ENCODE measurements at regions not wholly inside any gene's neighbourhood (a gene's known extent, or its start where the extent isn't known, plus 50 kb on each side); places are given as distances from the start of the nearest gene placed in this dataset.

GRCh38 chr9:13942201-13942600, 371.7 kb downstream of the NFIB start:
- peaks cover 0 to 4% of the 10 kb centered on the region in 2 donors for H3K9me3 Mint-ChIP-seq
- no peaks in the 10 kb centered on the region for H3K27me3 Mint-ChIP-seq (ENCODE audit: low read depth in 2 of 2)
- 95% methylated on average over 6 of the region's 6 CpGs for WGBS (ENCODE audit: insufficient coverage)
- no peak overlapping the region for H3K27ac ChIP-seq (ENCODE audit: low read length)
- no peaks in the 10 kb centered on the region for H3K4me1 ChIP-seq (ENCODE audit: control insufficient read depth, insufficient read depth, low read length)
- no peaks in the 10 kb centered on the region for H3K36me3 ChIP-seq (ENCODE audit: control insufficient read depth, insufficient read depth, low read length)
- no peaks in the 10 kb centered on the region for H3K9me3 ChIP-seq (ENCODE audit: control insufficient read depth, insufficient read depth, low read length)
- DNase-seq, result no peak
- no peak overlapping the region for H3K27ac Mint-ChIP-seq
- no peaks in the 10 kb centered on the region for H3K27me3 ChIP-seq (ENCODE audit: control insufficient read depth, insufficient read depth, low read length)
- H3K36me3 Mint-ChIP-seq, result no peaks in the 10 kb centered on the region
- H3K4me3 Mint-ChIP-seq, result no peak overlapping the region
- no peaks in the 10 kb centered on the region for H3K4me1 Mint-ChIP-seq
- no peak for TF ChIP-seq CTCF (IDR thresholded peaks at IDR 0.05)
- no peak for ATAC-seq
- intact Hi-C loops (cut with micrococcal nuclease), result no loop called here
- H3K4me3 ChIP-seq (ENCODE audit: low read length), result no peak overlapping the region

GRCh38 chr9:13941714-13942113, 372.2 kb downstream of the NFIB start:
- H3K36me3 Mint-ChIP-seq, result no peaks in the 10 kb centered on the region
- Histone ChIP-seq H3K4me3 (ENCODE audit: low read length) (no peak overlapping the region), H3K9me3 (ENCODE audit: control insufficient read depth, insufficient read depth, low read length) (no peaks in the 10 kb centered on the region), H3K4me1 (ENCODE audit: control insufficient read depth, insufficient read depth, low read length) (no peaks in the 10 kb centered on the region), H3K27ac (ENCODE audit: low read length) (no peak overlapping the region), H3K27me3 (ENCODE audit: control insufficient read depth, insufficient read depth, low read length) (no peaks in the 10 kb centered on the region), H3K36me3 (ENCODE audit: control insufficient read depth, insufficient read depth, low read length) (no peaks in the 10 kb centered on the region)
- no peak overlapping the region for H3K27ac Mint-ChIP-seq
- TF ChIP-seq CTCF (IDR thresholded peaks at IDR 0.05), result no peak
- no peak for ATAC-seq
- no peaks in the 10 kb centered on the region for H3K4me1 Mint-ChIP-seq
- DNase-seq, result no peak
- H3K27me3 Mint-ChIP-seq (ENCODE audit: low read depth in 2 of 2), result no peaks in the 10 kb centered on the region
- 90% methylated on average over 6 of the region's 7 CpGs for WGBS (ENCODE audit: insufficient coverage)
- peaks cover 0 to 4% of the 10 kb centered on the region in 2 donors for H3K9me3 Mint-ChIP-seq
- intact Hi-C loops (cut with micrococcal nuclease), result no loop called here
- no peak overlapping the region for H3K4me3 Mint-ChIP-seq

- no peaks in the 10 kb centered on the region for H3K27me3 Mint-ChIP-seq (ENCODE audit: low read depth in 2 of 2)
- intact Hi-C loops (cut with micrococcal nuclease), result no loop called here
- Histone ChIP-seq H3K4me3 (ENCODE audit: low read length) (no peak overlapping the region), H3K27ac (ENCODE audit: low read length) (no peak overlapping the region), H3K4me1 (ENCODE audit: control insufficient read depth, insufficient read depth, low read length) (no peaks in the 10 kb centered on the region), H3K36me3 (ENCODE audit: control insufficient read depth, insufficient read depth, low read length) (no peaks in the 10 kb centered on the region), H3K9me3 (ENCODE audit: control insufficient read depth, insufficient read depth, low read length) (no peaks in the 10 kb centered on the region), H3K27me3 (ENCODE audit: control insufficient read depth, insufficient read depth, low read length) (no peaks in the 10 kb centered on the region)
- H3K4me3 Mint-ChIP-seq, result no peak overlapping the region
- no peak for TF ChIP-seq CTCF (IDR thresholded peaks at IDR 0.05)
- H3K27ac Mint-ChIP-seq, result no peak overlapping the region
- peaks cover 0 to 3% of the 10 kb centered on the region in 2 donors for H3K9me3 Mint-ChIP-seq
- DNase-seq, result no peak
- WGBS (ENCODE audit: insufficient coverage), result 86% methylated on average over 8 of the region's 8 CpGs
- ATAC-seq, result no peak
- no peaks in the 10 kb centered on the region for H3K36me3 Mint-ChIP-seq
- H3K4me1 Mint-ChIP-seq, result no peaks in the 10 kb centered on the region
Measured at GRCh38 chr9:13939701-13940490, 374.0 kb downstream of the NFIB start.

GRCh38 chr9:13939134-13939533, 374.8 kb downstream of the NFIB start:
- WGBS (ENCODE audit: insufficient coverage), result 88% methylated on average over 1 of the region's 1 CpG
- no peak for DNase-seq
- Mint-ChIP-seq H3K4me1 (no peaks in the 10 kb centered on the region), H3K27me3 (ENCODE audit: low read depth in 2 of 2) (no peaks in the 10 kb centered on the region), H3K27ac (no peak overlapping the region), H3K4me3 (no peak overlapping the region), H3K36me3 (no peaks in the 10 kb centered on the region), H3K9me3 (peaks cover 0 to 3% of the 10 kb centered on the region in 2 donors)
- H3K4me3 ChIP-seq (ENCODE audit: low read length), result no peak overlapping the region
- H3K27me3 ChIP-seq (ENCODE audit: control insufficient read depth, insufficient read depth, low read length), result no peaks in the 10 kb centered on the region
- ATAC-seq, result no peak
- H3K4me1 ChIP-seq (ENCODE audit: control insufficient read depth, insufficient read depth, low read length), result no peaks in the 10 kb centered on the region
- no peaks in the 10 kb centered on the region for H3K36me3 ChIP-seq (ENCODE audit: control insufficient read depth, insufficient read depth, low read length)
- TF ChIP-seq CTCF (IDR thresholded peaks at IDR 0.05), result no peak
- no peak overlapping the region for H3K27ac ChIP-seq (ENCODE audit: low read length)
- intact Hi-C loops (cut with micrococcal nuclease), result no loop called here
- no peaks in the 10 kb centered on the region for H3K9me3 ChIP-seq (ENCODE audit: control insufficient read depth, insufficient read depth, low read length)

All from natural killer cell (primary cell).